Kidney (tissue), 13 donors: ENCODE measurements at regions not wholly inside any gene's neighbourhood (a gene's known extent, or its start where the extent isn't known, plus 50 kb on each side); places are given as distances from the start of the nearest gene placed in this dataset.

ENCODE experiments used
- DNase-seq, 5 donors: peaks; one replicate each; pipeline ENCODE4 v3.0.0-alpha.2; 2013 to 2020
- FAIRE-seq: peaks from 2 replicates; lab custom pipeline; 2012; peaks lifted over from hg19 to GRCh38; lab: Jason Lieb, UNC
- H3K27ac ChIP-seq, 2 donors: one replicate each; pipeline ENCODE4 v1.7.0; 2013; ENCODE audit warnings: low read depth in 2 of 2, low read length in 2 of 2, inconsistent platforms in 1 of 2
- H3K27me3 ChIP-seq: one replicate; pipeline ENCODE4 v1.7.1; 2013; ENCODE audit warnings: low read length, inconsistent platforms; ENCODE audit not compliant: control insufficient read depth, insufficient read depth
- H3K36me3 ChIP-seq, 3 donors: one replicate each; pipeline versions ENCODE4 v1.7.0 to v1.7.1; 2013; ENCODE audit warnings: low read length in 3 of 3, control low read depth in 1 of 3, inconsistent platforms in 1 of 3; ENCODE audit not compliant: insufficient read depth in 3 of 3, control insufficient read depth in 2 of 3
- H3K4me1 ChIP-seq, 3 donors: one replicate each; pipeline versions ENCODE4 v1.7.0 to v1.7.1; 2013; ENCODE audit warnings: low read length in 3 of 3, inconsistent platforms in 1 of 3, low read depth in 1 of 3; ENCODE audit not compliant: control insufficient read depth in 2 of 3, insufficient read depth in 2 of 3
- H3K4me3 ChIP-seq, 3 donors: one replicate each; pipeline versions ENCODE4 v1.7.0 to v1.8.1; 2013; ENCODE audit warnings: low read length in 3 of 3, control low read depth in 1 of 3, inconsistent platforms in 1 of 3
- H3K9ac ChIP-seq, 3 donors: one replicate each; pipeline versions ENCODE4 v1.7.0 to v1.7.1; 2013; ENCODE audit warnings: low read length in 3 of 3, control low read depth in 1 of 3, inconsistent platforms in 1 of 3
- H3K9me3 ChIP-seq, 3 donors: one replicate each; pipeline versions ENCODE4 v1.7.0 to v1.7.1; 2013; ENCODE audit warnings: low read length in 3 of 3, control low read depth in 1 of 3, inconsistent platforms in 1 of 3; ENCODE audit not compliant: control insufficient read depth in 2 of 3, insufficient read depth in 1 of 3
- intact Hi-C: fragments of 100-400 bp; cut with DNase I; formaldehyde crosslinking; loops from one replicate; pipeline ENCODE4 v1.11.1; 2022
- TF ChIP-seq, protein P1 (sequence below): IDR thresholded peaks from 3 replicates; pipeline ENCODE4 v1.5.1; 2012; ENCODE audit warnings: mild to moderate bottlenecking, moderate library complexity, borderline replicate concordance; ENCODE audit not compliant: insufficient read depth; ENCODE audit errors: extremely low read depth
- donor health status: control.
- donor health status: control.
- donor health status: control.
- donor health status: control.
- donor health status: control.
- donor health status: DM: yes; HTN: yes; CAD: no.
- donor health status: Normal renal cell carcinoma (clear cell type).

DNA sequence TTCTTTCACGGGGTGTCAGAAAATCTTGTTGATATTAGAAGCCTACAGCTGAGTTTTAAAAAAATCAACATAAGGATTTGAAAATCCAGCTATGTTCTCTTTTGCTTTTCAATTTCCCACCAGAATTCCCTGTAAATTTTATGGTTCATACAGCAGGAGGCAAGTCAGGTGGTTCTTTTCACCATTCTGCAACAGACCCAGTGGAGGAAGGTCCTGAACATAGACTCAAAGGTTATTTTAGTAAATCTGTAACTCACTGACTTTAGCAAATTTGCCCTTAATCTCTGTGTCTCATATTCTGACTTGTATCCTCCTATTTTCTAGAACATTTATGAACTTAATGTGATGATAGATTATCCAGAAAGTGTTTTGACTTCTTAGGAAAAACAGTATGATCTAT is 235.4 kb upstream of the E2F7 start:
- DNase-seq, result peak in 1 of 5 donors; percentile 10
- TF ChIP-seq, protein P1, sequence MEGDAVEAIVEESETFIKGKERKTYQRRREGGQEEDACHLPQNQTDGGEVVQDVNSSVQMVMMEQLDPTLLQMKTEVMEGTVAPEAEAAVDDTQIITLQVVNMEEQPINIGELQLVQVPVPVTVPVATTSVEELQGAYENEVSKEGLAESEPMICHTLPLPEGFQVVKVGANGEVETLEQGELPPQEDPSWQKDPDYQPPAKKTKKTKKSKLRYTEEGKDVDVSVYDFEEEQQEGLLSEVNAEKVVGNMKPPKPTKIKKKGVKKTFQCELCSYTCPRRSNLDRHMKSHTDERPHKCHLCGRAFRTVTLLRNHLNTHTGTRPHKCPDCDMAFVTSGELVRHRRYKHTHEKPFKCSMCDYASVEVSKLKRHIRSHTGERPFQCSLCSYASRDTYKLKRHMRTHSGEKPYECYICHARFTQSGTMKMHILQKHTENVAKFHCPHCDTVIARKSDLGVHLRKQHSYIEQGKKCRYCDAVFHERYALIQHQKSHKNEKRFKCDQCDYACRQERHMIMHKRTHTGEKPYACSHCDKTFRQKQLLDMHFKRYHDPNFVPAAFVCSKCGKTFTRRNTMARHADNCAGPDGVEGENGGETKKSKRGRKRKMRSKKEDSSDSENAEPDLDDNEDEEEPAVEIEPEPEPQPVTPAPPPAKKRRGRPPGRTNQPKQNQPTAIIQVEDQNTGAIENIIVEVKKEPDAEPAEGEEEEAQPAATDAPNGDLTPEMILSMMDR, result no peak
- no peak for FAIRE-seq
- intact Hi-C loops, result no loop called here
- Histone ChIP-seq H3K9ac (no peak overlapping the region), H3K4me3 (peak overlapping the region in 1 of 3 donors; percentile 6), H3K9me3 (no peaks in the 10 kb centered on the region), H3K36me3 (no peaks in the 10 kb centered on the region), H3K27ac (no peak overlapping the region), H3K27me3 (no peaks in the 10 kb centered on the region), H3K4me1 (no peaks in the 10 kb centered on the region)

DNA sequence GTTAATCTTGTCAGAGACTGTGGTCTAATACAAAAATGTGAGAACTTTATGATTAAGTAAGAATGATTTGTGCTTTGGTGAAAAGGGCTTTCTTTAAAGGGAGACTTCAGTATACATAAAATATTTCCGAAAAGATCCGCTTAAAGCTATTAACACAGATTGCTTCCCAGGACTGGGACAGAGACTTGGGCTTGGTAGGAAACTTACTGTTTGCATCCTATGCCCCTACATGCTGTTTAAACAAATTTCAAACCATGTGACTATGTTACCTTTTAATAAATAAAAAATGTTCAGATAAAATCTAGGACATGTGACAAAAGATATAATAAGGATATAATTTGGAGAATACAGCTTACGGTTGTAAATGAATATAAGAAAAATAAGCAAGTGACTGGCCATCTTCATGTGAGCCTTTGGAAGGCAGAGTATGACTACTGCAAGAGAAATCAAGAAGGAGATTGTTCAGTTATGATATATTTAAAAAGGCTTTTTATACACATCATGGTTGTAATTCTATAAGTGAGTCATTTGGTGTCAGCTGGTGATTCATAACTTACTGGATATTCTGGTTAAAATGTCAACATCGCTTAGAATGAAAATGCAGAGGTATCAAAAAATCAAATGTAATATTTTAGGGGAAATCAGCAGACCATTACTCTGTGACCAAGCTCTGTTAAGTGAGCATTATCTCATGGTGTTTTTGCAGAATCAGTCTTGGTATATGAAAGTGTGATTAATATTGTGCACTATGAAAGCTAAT is 234.7 kb upstream of the E2F7 start:
- no peak overlapping the region for H3K9ac ChIP-seq
- no peaks in the 10 kb centered on the region for H3K36me3 ChIP-seq
- no peaks in the 10 kb centered on the region for H3K9me3 ChIP-seq
- no peaks in the 10 kb centered on the region for H3K4me1 ChIP-seq
- no peak overlapping the region for H3K4me3 ChIP-seq
- no peaks in the 10 kb centered on the region for H3K27me3 ChIP-seq
- no peak for FAIRE-seq
- TF ChIP-seq, protein P1, result no peak
- no peak for DNase-seq
- intact Hi-C loops, result no loop called here
- no peak overlapping the region for H3K27ac ChIP-seq

DNA sequence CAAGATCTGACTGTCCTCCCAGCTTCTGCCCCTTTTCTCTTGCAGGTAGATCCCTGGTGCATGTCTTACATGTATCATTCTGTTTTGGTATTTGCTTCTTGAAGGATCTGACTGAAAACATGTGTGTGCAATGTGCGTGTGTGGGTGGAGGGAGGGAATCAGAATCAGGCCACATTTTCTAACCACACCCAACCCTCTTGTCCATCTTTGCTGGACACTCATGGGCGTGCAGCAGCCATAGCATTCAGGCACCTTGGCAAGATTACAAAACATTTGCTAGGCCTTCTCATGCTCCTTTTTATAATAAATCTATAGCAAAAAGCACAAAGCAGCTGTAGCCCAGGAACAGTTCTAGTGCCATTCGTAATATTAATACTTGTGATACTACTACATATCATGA is 233.6 kb upstream of the E2F7 start:
- TF ChIP-seq, protein P1, result no peak
- no peaks in the 10 kb centered on the region for H3K36me3 ChIP-seq
- H3K9ac ChIP-seq, result no peak overlapping the region
- no peak overlapping the region for H3K4me3 ChIP-seq
- FAIRE-seq (no peak), DNase-seq (no peak)
- no peak overlapping the region for H3K27ac ChIP-seq
- H3K9me3 ChIP-seq, result no peaks in the 10 kb centered on the region
- no peaks in the 10 kb centered on the region for H3K27me3 ChIP-seq
- H3K4me1 ChIP-seq, result no peaks in the 10 kb centered on the region
- intact Hi-C loops, result no loop called here
